ENCODE measurements at regions not wholly inside any gene's neighbourhood (a gene's known extent, or its start where the extent isn't known, plus 50 kb on each side); places are given as distances from the start of the nearest gene placed in this dataset.

DNA sequence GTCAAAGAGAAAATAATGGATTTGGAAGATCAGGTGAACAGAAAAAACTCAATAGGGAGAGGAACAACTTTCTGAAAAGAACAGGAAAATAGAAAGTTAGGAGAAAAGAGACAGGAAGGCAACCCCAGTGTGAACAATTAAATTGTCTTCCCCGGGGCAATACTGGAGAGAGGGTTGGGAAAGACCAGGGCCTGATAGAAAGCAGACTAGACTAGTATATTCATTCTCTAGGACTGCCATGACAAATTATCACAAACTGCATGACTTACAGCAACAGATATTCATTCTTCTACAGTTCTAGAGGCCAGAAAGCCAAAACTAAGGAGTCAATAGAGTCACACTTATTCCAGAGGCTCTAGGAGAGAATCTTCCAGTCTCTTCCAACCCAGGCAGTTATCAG, 482.8 kb downstream of the SOX6 start:
- Mint-ChIP-seq H3K27me3 (no peaks in the 10 kb centered on the region), H3K4me3 (no peak overlapping the region), H3K27ac (no peak overlapping the region), H3K4me1 (no peaks in the 10 kb centered on the region), H3K9me3 (no peaks in the 10 kb centered on the region), H3K36me3 (no peaks in the 10 kb centered on the region)
- DNase-seq: no peak

DNA sequence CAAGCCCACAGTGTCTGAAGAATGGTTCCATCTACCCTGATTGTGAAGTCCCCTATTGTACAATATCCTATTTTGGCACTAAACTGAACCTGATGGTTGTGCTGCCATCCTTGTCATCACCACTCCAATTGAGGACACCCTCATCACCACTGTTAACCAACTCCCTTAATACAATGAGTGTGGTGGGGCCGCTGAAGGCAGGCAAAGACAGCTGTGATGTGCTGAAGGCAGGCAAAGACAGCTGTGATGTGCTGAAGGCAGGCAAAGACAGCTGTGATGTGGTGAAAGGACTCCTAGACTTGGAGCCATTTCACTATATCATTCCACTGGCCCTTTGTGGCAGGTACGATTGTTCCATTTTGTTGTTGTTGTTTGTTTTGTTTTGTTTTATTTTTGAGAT, 481.6 kb downstream of the SOX6 start:
- H3K27me3 Mint-ChIP-seq: no peaks in the 10 kb centered on the region
- no peak overlapping the region for H3K4me3 Mint-ChIP-seq

GRCh38 chr11:15875393-15875792, 481.0 kb downstream of the SOX6 start:
- no peaks in the 10 kb centered on the region for H3K4me1 Mint-ChIP-seq
- DNase-seq: no peak
- H3K9me3 Mint-ChIP-seq: no peaks in the 10 kb centered on the region
- H3K27ac Mint-ChIP-seq: no peak overlapping the region
- no peaks in the 10 kb centered on the region for H3K27me3 Mint-ChIP-seq
- H3K36me3 Mint-ChIP-seq: no peaks in the 10 kb centered on the region
- no peak overlapping the region for H3K4me3 Mint-ChIP-seq

More for the DNA sequence above, 481.6 kb downstream of the SOX6 start:
- DNase-seq: no peak
- Mint-ChIP-seq H3K27ac (no peak overlapping the region), H3K9me3 (no peaks in the 10 kb centered on the region), H3K36me3 (no peaks in the 10 kb centered on the region), H3K4me1 (no peaks in the 10 kb centered on the region)

DNA sequence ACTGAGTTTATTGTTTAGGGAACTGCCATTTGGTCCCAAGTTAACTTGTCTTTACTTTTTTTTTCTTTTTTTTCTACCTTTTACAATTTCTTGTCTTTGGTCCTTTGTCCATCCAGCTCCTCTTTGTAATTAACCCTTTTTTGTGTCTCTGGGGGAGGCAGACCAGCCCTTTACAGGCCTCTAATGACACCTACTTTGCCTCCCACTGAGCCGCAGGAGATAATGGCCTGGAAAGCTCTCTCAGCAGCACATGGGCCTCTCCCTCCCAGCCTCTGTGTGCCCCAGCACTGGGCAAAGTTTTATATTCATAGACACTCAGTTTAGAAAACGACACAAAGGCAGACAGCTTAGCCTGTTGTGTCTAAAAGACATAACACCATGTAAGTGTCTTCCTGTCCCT, 480.4 kb downstream of the SOX6 start:
- Mint-ChIP-seq H3K27me3 (no peaks in the 10 kb centered on the region), H3K9me3 (no peaks in the 10 kb centered on the region), H3K36me3 (no peaks in the 10 kb centered on the region), H3K27ac (no peak overlapping the region), H3K4me3 (no peak overlapping the region), H3K4me1 (no peaks in the 10 kb centered on the region)
- no peak for DNase-seq

DNA sequence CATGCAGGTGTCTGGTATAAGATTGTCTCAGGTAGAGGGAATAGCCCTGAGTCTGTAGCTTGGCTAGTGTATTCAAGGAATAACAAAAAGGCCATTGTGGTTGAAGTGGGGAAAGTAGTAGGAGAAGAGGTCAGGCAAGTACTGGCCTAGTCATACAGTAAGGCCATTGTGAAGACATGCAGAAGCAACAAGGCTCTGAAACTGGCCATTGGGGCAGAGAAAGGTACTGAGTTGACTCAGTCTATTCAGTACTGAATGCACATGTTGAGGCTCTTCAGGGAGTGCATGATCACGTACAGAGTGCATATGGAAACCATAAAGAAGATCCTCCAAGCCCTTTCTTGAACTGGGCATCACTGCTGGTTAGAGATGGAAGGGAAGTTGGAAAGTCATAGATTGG, 477.6 kb downstream of the SOX6 start:
- H3K9me3 Mint-ChIP-seq: no peaks in the 10 kb centered on the region
- H3K4me3 Mint-ChIP-seq: no peak overlapping the region
- H3K27me3 Mint-ChIP-seq: no peaks in the 10 kb centered on the region
- no peaks in the 10 kb centered on the region for H3K36me3 Mint-ChIP-seq
- H3K4me1 Mint-ChIP-seq: no peaks in the 10 kb centered on the region
- no peak for DNase-seq
- no peak overlapping the region for H3K27ac Mint-ChIP-seq

DNA sequence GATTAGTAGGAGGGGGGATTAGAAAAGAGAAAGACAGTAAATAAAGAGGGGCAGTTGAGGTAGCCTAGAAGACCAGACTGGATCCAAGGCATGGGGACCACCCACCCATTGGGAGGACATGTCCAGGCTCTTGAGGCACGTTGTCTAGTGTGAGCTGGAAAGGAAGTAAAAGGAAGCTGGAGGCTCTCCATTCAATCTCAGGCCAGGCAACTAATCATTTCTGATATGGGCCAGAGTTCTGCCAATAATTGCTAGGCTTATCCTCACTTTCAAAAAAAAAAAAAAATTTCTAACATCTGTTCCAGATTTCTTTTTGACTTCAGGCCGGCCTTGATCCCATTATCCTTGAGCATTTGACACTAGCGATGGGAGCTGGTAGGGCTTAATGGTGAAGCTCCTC, 476.1 kb downstream of the SOX6 start:
- no peak overlapping the region for H3K27ac Mint-ChIP-seq
- no peaks in the 10 kb centered on the region for H3K36me3 Mint-ChIP-seq
- H3K4me3 Mint-ChIP-seq: no peak overlapping the region
- H3K4me1 Mint-ChIP-seq: no peaks in the 10 kb centered on the region
- H3K9me3 Mint-ChIP-seq: no peaks in the 10 kb centered on the region
- no peak for DNase-seq
- H3K27me3 Mint-ChIP-seq: no peaks in the 10 kb centered on the region

DNA sequence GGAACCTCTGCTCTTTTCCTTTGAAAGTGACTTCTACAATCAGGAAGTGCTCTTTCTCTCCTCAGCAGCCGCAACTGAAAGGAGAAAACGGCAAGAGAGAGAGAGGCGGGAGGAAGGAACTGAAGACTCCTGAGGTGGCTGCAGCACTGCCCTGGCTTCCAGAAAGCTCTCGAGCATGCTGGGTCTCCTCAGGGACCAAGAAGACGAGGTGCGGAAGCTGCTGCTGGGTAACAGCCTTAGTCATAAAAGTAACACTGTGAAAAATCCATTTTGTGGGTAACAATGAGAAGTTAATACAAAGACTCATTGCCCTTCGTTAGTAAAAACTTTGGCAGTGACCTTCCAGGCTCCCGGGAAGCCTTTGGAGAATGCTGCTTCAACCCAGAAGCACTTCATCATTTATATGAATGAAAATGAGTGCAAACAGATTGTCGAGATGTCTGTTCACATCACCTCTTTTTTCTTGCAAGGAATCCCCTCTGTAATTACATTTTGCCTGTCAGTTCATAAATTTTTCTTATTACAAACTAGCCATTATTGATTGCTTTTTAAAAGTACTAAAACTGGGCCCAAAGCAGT, 473.4 kb downstream of the SOX6 start:
- no peak overlapping the region for H3K27ac Mint-ChIP-seq
- no peaks in the 10 kb centered on the region for H3K36me3 Mint-ChIP-seq
- H3K4me3 Mint-ChIP-seq: no peak overlapping the region
- DNase-seq: no peak
- no peaks in the 10 kb centered on the region for H3K27me3 Mint-ChIP-seq
- H3K4me1 Mint-ChIP-seq: no peaks in the 10 kb centered on the region
- no peaks in the 10 kb centered on the region for H3K9me3 Mint-ChIP-seq

DNA sequence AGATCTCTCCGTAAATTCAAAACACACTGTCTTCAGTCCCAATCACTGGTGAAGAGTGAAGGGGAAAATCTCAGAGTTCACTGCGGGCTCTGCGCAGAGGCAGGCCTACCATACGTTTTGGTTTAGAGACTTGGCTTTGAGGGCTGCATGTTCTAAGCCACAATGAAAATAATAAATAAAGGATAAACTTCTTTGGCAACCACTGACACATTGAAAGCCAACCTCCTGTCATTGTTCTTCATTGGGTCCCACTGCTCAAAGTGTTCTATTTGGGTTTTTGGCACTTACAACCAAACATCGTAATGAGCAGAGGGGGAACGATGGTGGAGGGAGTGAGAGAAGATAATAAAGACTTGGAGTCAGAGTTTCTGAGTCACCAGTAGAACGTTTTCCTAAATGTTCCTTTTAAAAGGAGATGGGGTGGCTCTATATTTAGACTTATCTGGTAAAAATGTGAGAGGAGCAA, 472.9 kb downstream of the SOX6 start:
- H3K4me3 Mint-ChIP-seq: no peak overlapping the region
- H3K4me1 Mint-ChIP-seq: no peaks in the 10 kb centered on the region
- H3K27ac Mint-ChIP-seq: no peak overlapping the region
- no peaks in the 10 kb centered on the region for H3K27me3 Mint-ChIP-seq
- no peaks in the 10 kb centered on the region for H3K9me3 Mint-ChIP-seq
- DNase-seq: no peak
- H3K36me3 Mint-ChIP-seq: no peaks in the 10 kb centered on the region

GRCh38 chr11:15884141-15884540, 472.2 kb downstream of the SOX6 start:
- Mint-ChIP-seq H3K36me3 (no peaks in the 10 kb centered on the region), H3K4me3 (no peak overlapping the region), H3K27ac (no peak overlapping the region), H3K27me3 (no peaks in the 10 kb centered on the region), H3K9me3 (no peaks in the 10 kb centered on the region), H3K4me1 (no peaks in the 10 kb centered on the region)
- no peak for DNase-seq

DNA sequence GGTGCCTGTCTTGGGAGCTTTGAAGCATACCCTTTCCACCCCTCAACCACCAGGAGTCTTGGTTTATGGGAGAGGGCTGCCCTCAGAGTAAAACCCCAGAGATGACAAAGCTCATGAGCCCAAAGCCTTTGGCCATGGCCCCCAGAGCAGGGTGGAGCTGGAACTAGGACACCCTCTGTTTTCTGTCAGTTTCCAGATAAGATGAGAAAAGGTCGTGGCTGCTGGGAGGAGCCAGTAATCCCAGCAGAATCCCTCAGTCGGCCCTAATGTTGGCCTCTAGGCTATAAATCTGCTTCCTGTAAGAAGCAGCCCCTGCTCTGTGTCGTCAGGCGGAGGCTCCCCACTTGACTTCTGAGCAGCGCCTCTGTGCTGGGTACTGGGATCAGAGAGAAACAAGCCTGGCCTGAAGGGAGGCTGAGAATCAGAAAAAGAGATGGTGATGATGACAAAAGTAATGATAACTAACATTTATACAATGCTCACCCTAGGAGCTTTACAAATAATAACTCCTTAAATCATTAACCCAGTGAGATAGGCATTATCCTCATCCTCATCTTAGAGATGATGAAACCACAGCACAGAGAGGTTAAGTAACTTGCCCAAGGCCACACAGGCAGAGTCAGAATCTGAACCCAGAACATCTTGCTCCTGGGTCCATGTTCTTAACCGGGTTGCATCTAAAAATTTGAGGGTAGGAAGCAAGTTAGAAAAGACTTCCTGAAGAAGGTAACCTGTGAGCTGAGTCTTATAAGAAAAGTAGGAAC, 471.4 kb downstream of the SOX6 start:
- Mint-ChIP-seq H3K4me3 (no peak overlapping the region), H3K4me1 (no peaks in the 10 kb centered on the region)

DNA sequence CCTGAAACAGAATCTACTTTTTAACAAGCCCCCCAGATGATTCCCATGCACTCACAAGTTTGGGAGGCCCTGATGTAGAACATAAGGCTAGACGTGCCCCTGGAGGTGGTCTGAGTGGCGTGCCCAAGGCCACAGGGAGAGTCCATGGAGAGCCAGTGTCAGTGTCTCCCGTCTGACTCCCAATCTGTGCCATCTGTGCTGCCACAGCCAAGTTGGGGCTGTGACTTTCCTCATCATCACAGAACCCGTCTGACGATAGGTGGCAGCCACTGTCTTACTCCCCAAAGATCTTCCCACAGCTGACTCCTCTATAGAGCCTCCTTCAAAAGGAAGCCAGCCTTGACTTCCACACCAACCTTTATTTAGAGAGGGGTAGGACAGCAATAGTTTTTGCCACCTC, 470.5 kb downstream of the SOX6 start:
- H3K27ac Mint-ChIP-seq: no peak overlapping the region
- no peak for DNase-seq
- no peaks in the 10 kb centered on the region for H3K9me3 Mint-ChIP-seq
- no peak overlapping the region for H3K4me3 Mint-ChIP-seq
- no peaks in the 10 kb centered on the region for H3K36me3 Mint-ChIP-seq
- H3K27me3 Mint-ChIP-seq: no peaks in the 10 kb centered on the region
- H3K4me1 Mint-ChIP-seq: no peaks in the 10 kb centered on the region

More for the DNA sequence above, 471.4 kb downstream of the SOX6 start:
- Mint-ChIP-seq H3K27me3 (no peaks in the 10 kb centered on the region), H3K27ac (no peak overlapping the region), H3K36me3 (no peaks in the 10 kb centered on the region), H3K9me3 (no peaks in the 10 kb centered on the region)
- no peak for DNase-seq

DNA sequence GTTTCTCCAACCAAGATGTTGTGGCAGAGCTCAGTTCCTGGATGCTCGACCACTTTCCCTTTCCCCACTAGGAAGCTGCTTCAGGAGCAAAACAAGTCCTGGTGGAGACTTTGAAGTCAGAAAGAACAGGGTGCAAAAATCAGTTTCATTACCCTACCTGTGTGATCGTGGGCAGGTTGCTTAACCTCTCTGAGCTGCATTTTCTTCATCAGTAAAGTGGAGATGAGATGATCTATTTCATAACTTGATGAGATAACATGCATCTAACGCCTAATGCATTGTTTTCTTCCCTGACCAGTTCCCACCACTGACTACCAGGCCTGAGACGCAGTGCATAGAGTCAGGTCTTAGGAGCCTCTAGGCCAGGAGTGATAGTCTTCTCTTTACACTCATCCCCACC, 470.0 kb downstream of the SOX6 start:
- DNase-seq: no peak
- H3K27ac Mint-ChIP-seq: no peak overlapping the region
- H3K9me3 Mint-ChIP-seq: no peaks in the 10 kb centered on the region
- H3K4me1 Mint-ChIP-seq: no peaks in the 10 kb centered on the region
- H3K36me3 Mint-ChIP-seq: no peaks in the 10 kb centered on the region
- H3K4me3 Mint-ChIP-seq: no peak overlapping the region
- no peaks in the 10 kb centered on the region for H3K27me3 Mint-ChIP-seq

- Mint-ChIP-seq H3K4me1 (no peaks in the 10 kb centered on the region), H3K27ac (no peak overlapping the region), H3K9me3 (no peaks in the 10 kb centered on the region), H3K4me3 (no peak overlapping the region), H3K36me3 (no peaks in the 10 kb centered on the region), H3K27me3 (no peaks in the 10 kb centered on the region)
- no peak for DNase-seq
Measured at GRCh38 chr11:15886866-15887265, 469.5 kb downstream of the SOX6 start.

DNA sequence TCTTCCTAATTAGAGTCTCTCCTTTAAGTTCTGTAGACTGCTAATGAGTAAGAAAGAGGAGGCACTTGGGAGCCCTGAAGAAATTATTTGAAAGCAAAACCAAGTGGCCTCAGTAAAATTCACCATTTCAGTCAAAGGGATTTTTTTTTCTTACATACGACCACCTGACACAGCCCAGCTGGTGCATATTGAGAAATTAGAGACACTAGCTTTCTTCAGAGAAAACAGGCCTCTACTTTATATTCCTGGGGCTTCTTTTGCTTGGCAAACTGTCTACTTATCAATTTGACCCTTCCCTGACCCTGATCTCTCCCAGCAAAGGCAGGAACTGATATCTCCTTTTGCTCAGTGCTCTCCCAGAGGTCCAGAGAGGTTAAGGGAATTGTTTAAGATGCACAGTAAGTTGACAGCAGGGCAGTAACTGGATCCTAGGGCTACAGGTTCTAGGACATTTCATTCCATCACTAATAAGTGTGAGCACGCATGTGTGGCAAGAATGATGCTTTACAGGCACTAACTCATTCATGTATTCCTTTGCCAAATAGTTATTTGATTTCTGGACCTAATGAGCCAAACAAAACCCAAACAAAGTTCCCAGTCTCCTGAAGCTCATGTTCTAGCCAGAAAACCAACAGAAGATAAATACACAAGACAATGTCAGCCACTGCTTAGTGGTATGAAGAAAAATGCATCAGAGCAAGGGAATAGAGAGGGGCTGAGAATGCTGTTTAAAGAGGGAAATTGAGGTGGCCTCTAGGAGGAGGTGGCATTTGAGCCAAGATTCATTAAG, 467.6 kb downstream of the SOX6 start:
- Mint-ChIP-seq H3K4me1 (no peaks in the 10 kb centered on the region), H3K9me3 (no peaks in the 10 kb centered on the region), H3K27ac (no peak overlapping the region), H3K27me3 (no peaks in the 10 kb centered on the region), H3K4me3 (no peak overlapping the region), H3K36me3 (no peaks in the 10 kb centered on the region)
- DNase-seq: no peak

DNA sequence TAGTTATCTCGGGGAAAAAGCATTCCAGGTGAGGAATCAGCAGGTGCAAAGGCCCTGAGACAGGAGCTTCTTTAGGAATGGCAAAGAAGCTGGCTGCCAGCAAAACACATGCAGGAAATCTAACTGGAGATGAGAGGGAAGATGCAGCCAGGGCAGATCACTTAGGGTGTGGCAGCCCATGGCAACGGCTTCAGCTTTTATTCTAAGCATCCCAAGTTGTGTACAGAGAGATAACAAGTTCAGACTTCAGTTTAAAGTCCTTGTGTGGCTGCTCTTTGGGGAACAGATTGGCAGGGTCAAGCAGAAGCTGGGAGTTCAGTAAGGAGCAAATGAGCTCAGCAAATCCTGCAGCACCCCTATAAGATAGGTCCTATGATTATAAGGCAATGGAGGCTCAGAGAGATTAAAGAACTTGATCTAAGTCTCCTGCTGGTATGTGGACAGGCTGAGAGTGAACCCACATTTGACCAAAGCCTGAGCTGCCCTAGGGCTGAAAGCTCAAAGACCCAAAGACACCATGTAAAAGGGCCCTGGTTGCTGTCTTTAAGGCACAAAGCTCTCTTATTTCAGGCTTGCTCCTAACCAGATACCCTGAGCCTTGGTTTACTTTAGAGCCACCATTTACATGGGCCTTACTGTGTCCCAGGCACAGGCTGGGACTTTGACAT, 466.8 kb downstream of the SOX6 start:
- no peaks in the 10 kb centered on the region for H3K27me3 Mint-ChIP-seq
- no peak overlapping the region for H3K27ac Mint-ChIP-seq
- no peak overlapping the region for H3K4me3 Mint-ChIP-seq
- no peak for DNase-seq
- no peaks in the 10 kb centered on the region for H3K4me1 Mint-ChIP-seq
- no peaks in the 10 kb centered on the region for H3K9me3 Mint-ChIP-seq
- H3K36me3 Mint-ChIP-seq: no peaks in the 10 kb centered on the region

All from activated naive CD8-positive, alpha-beta T cell treated with anti-CD3 and anti-CD28 coated beads for 36 hours (primary cell).